SU-DHL-6 (cell line): ENCODE measurements at regions not wholly inside any gene's neighbourhood (a gene's known extent, or its start where the extent isn't known, plus 50 kb on each side); places are given as distances from the start of the nearest gene placed in this dataset.

Experiments used
- H2AFZ ChIP-seq: fragments of 200-600 bp; sonication (generic); 2 replicates; pipeline ENCODE4 v1.6.1; 2014; ENCODE audit warnings: low read depth, mild to moderate bottlenecking, moderate library complexity, mixed read lengths, antibody characterized with exemption, low read length; ENCODE audit not compliant: severe bottlenecking
- H3F3A ChIP-seq: fragments of 200-600 bp; shearing (Covaris generic); 2 replicates; pipeline ENCODE4 v1.6.0; 2016; ENCODE audit warnings: antibody characterized with exemption, mild to moderate bottlenecking; ENCODE audit not compliant: insufficient read depth
- H3K27ac ChIP-seq: fragments of 200-600 bp; sonication (generic); 2 replicates; pipeline ENCODE4 v1.5.1; 2016; ENCODE audit warnings: low read depth, mild to moderate bottlenecking, low read length, moderate library complexity, mixed read lengths
- H3K27me3 ChIP-seq: fragments of 200-600 bp; sonication (generic), shearing (Covaris generic); 2 replicates; pipeline ENCODE4 v1.6.0; 2014; ENCODE audit warnings: mild to moderate bottlenecking, low read length
- H3K36me3 ChIP-seq: fragments of 200-600 bp; sonication (generic); 2 replicates; pipeline ENCODE4 v1.6.1; 2014; ENCODE audit warnings: mild to moderate bottlenecking, low read length, mixed read lengths
- H3K4me2 ChIP-seq: fragments of 300-600, 200-600 bp; shearing (Covaris generic), sonication (generic); 2 replicates; pipeline ENCODE4 v1.6.0; 2014; ENCODE audit warnings: low read length, low read depth, mild to moderate bottlenecking; ENCODE audit not compliant: poor library complexity, severe bottlenecking
- H3K4me3 ChIP-seq: fragments of 200-600 bp; sonication (generic); 2 replicates; pipeline ENCODE4 v1.5.1; 2014; ENCODE audit warnings: antibody characterized with exemption, low read length, mild to moderate bottlenecking, mixed read lengths; ENCODE audit not compliant: insufficient read depth, poor library complexity, severe bottlenecking
- H3K79me2 ChIP-seq: fragments of 200-600 bp; sonication (generic); 2 replicates; pipeline ENCODE4 v1.6.1; 2014; ENCODE audit warnings: mild to moderate bottlenecking, low read length, moderate library complexity; ENCODE audit not compliant: insufficient read depth
- H3K9ac ChIP-seq: fragments of 200-600 bp; sonication (generic); 2 replicates; pipeline ENCODE4 v1.7.0; 2014; ENCODE audit warnings: mild to moderate bottlenecking, low read length
- H3K9me2 ChIP-seq: fragments of 200-600 bp; sonication (generic); replicated peaks from 2 replicates; pipeline ENCODE4 v1.6.1; 2014; ENCODE audit warnings: low read length; ENCODE audit not compliant: insufficient read depth
- H3K9me3 ChIP-seq: fragments of 200-600 bp; sonication (generic); 2 replicates; pipeline ENCODE4 v1.6.1; 2014; ENCODE audit warnings: low read length, mixed read lengths; ENCODE audit not compliant: insufficient read depth
- H4K20me1 ChIP-seq: fragments of 200-600 bp; sonication (generic); 2 replicates; pipeline ENCODE4 v1.6.1; 2014; ENCODE audit warnings: low read depth, mild to moderate bottlenecking, antibody characterized with exemption, low read length, moderate library complexity, mixed read lengths
- EZH2phosphoT487 ChIP-seq: fragments of 200-600 bp; sonication (generic), shearing (Covaris generic); conservative IDR thresholded peaks from 2 replicates; pipeline ENCODE4 v1.6.1; 2018; ENCODE audit warnings: mild to moderate bottlenecking, antibody characterized with exemption, low read length, moderate library complexity, mixed read lengths
- TF ChIP-seq, protein P1 (sequence below): fragments of 200-600 bp; sonication (generic); IDR thresholded peaks from one replicate; pipeline ENCODE4 v1.5.1; 2017; ENCODE audit warnings: antibody characterized with exemption, mild to moderate bottlenecking, low read length, moderate library complexity; ENCODE audit not compliant: insufficient read depth, poor library complexity, severe bottlenecking

DNA sequence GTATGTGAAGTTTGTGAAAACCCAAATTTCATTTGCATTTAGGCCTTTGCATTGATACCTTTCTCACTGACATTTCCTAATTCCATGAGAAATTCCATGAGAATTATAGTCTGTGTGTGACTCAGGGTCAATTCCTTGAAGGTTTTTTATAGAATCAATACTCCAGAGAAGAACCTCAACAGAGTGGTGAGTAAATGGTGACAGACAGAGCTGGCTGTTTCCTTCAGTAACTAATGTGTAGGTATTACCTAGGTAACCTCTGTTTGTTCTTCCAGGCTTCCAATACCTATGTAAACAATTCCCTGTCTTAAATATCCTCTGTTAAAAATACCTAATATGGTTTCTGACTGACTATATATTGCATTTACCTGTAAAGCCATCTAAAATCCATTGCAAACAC lies 117.0 kb downstream of the TTC8 start:
- TF ChIP-seq EZH2phosphoT487: no peak
- TF ChIP-seq, protein P1, sequence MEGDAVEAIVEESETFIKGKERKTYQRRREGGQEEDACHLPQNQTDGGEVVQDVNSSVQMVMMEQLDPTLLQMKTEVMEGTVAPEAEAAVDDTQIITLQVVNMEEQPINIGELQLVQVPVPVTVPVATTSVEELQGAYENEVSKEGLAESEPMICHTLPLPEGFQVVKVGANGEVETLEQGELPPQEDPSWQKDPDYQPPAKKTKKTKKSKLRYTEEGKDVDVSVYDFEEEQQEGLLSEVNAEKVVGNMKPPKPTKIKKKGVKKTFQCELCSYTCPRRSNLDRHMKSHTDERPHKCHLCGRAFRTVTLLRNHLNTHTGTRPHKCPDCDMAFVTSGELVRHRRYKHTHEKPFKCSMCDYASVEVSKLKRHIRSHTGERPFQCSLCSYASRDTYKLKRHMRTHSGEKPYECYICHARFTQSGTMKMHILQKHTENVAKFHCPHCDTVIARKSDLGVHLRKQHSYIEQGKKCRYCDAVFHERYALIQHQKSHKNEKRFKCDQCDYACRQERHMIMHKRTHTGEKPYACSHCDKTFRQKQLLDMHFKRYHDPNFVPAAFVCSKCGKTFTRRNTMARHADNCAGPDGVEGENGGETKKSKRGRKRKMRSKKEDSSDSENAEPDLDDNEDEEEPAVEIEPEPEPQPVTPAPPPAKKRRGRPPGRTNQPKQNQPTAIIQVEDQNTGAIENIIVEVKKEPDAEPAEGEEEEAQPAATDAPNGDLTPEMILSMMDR: no peak
- no peak overlapping the region for H2AFZ ChIP-seq
- no peak overlapping the region for H3K9ac ChIP-seq
- no peaks in the 10 kb centered on the region for H4K20me1 ChIP-seq
- no peak overlapping the region for H3K4me2 ChIP-seq
- H3K79me2 ChIP-seq: no peaks in the 10 kb centered on the region
- H3F3A ChIP-seq: no peaks in the 10 kb centered on the region
- no peaks in the 10 kb centered on the region for H3K9me2 ChIP-seq
- H3K9me3 ChIP-seq: no peaks in the 10 kb centered on the region
- H3K36me3 ChIP-seq: no peaks in the 10 kb centered on the region
- no peaks in the 10 kb centered on the region for H3K27me3 ChIP-seq
- H3K4me3 ChIP-seq: no peak overlapping the region
- no peak overlapping the region for H3K27ac ChIP-seq

DNA sequence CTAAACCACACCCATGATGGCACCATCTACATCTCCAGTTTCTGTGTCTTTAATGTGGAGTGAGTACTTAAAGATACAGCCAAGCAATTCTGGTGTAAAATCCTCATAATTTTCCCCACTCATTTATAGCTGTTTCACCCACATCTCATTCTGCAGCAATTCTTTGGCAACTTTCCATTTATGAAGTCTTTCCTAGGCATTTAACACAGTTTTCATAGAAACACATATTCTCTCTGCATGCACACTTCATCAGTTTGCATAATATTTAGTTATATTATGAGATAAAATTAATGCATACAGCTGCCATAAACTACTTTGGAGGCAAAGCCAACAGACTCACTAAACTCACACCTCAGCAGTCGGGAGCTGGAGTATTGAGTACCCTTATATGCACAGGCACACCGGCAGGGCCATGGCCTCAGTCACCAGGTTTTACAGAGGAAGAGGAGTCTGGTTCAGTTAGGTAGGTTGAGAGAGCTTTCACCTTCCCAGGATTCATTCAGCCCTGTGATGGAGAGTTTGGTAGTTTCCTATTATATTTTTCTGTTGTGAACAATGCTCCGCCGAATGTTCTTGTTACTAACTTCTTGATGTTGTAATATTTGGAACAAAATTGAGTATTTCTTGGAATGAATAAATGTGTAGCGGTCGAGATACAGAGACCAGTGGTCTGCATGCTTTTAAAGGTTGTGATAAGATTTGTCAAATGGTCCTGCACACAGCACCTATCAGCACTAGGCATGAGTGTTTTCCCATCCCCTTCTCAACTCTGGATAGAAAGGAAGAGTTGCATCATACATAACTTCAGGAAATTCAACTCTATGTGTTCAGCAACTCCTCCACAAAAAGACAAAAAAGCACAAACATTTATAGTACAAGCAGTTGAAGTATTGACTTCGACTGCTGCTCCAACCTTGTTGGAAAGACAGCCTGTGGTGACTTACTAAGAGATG lies 123.5 kb downstream of the TTC8 start:
- no peaks in the 10 kb centered on the region for H3F3A ChIP-seq
- no peak overlapping the region for H3K27ac ChIP-seq
- no peak overlapping the region for H3K4me3 ChIP-seq
- H3K27me3 ChIP-seq: 0 out of 2 replicates have a peak, but pooled peaks cover 4% of the 10 kb centered on the region
- no peak overlapping the region for H3K9ac ChIP-seq
- no peaks in the 10 kb centered on the region for H3K79me2 ChIP-seq
- TF ChIP-seq EZH2phosphoT487: no peak
- TF ChIP-seq, protein P1: no peak
- no peaks in the 10 kb centered on the region for H4K20me1 ChIP-seq
- no peak overlapping the region for H3K4me2 ChIP-seq
- H2AFZ ChIP-seq: no peak overlapping the region
- H3K9me3 ChIP-seq: peaks cover 13% of the 10 kb centered on the region; the same call in 1 of the 2 replicates
- no peaks in the 10 kb centered on the region for H3K9me2 ChIP-seq
- H3K36me3 ChIP-seq: no peaks in the 10 kb centered on the region

DNA sequence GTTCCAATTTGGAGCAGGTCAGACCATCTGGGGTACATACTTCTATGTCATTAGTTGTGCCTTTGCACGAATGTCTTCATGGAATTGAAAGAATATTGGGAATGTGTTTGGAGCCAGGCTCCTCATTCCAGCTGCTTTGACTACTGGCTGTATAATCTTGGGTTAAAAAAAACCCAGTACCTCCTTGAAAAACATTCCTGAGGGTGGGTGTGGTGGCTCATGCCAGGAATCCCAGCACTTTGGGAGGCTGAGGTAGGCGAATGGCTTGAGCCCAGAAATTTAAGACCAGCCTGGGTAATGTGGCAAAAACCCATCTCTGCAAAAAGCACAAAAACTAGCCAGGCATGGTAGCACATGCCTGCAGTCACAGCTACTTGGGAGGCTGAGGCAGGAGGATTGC lies 125.6 kb downstream of the TTC8 start:
- no peak overlapping the region for H3K9ac ChIP-seq
- H4K20me1 ChIP-seq: no peaks in the 10 kb centered on the region
- no peak overlapping the region for H3K4me3 ChIP-seq
- no peaks in the 10 kb centered on the region for H3K36me3 ChIP-seq
- H3K79me2 ChIP-seq: no peaks in the 10 kb centered on the region
- H3K4me2 ChIP-seq: no peak overlapping the region
- H3K9me3 ChIP-seq: peaks cover 13% of the 10 kb centered on the region; the same call in 1 of the 2 replicates
- no peaks in the 10 kb centered on the region for H3F3A ChIP-seq
- H2AFZ ChIP-seq: no peak overlapping the region
- TF ChIP-seq, protein P1: no peak
- TF ChIP-seq EZH2phosphoT487: no peak
- H3K27me3 ChIP-seq: 0 out of 2 replicates have a peak, but pooled peaks cover 5% of the 10 kb centered on the region
- no peaks in the 10 kb centered on the region for H3K9me2 ChIP-seq
- H3K27ac ChIP-seq: no peak overlapping the region
